ENCODE measurements at regions not wholly inside any gene's neighbourhood (a gene's known extent, or its start where the extent isn't known, plus 50 kb on each side); places are given as distances from the start of the nearest gene placed in this dataset.

DNA sequence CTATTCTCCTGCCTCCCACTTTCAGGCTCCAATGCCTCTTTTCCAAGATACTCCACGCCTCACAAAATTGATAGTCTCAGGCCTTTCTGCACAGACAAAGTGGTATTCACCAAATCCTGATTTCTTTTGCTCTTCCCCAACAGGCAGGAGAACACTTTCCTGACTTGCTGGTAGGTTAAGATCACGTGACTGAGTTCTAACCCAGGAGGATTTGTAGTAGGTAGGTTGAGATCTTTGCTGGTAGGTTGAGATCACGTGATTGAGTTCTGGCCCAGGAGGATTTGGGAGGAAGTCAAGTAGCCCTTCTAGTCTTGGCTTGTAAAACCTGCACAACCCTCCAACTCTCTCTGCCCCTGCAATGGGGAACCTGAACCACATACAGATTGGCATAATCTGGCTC lies 741.5 kb downstream of the TYW1 start:
- no peaks in the 10 kb centered on the region for H4K20me1 ChIP-seq (replicated peaks in 1 of 2; ENCODE audit: control insufficient read depth in 1 of 2, insufficient read depth in 2 of 2, low read length in 2 of 2)
- H3K23me2 ChIP-seq (ENCODE audit: low read depth, low read length) = no peaks in the 10 kb centered on the region
- no peak overlapping the region for H3K9ac ChIP-seq (replicated peaks in 1 of 4; ENCODE audit: extremely low read depth in 1 of 4, low read depth in 3 of 4, low read length in 3 of 4)
- ChIA-PET POLR2A (ENCODE audit: partially characterized antibody) (no interaction called here), CTCF (ENCODE audit: partially characterized antibody) (no interaction called here)
- no peaks in the 10 kb centered on the region for H3K4me1 ChIP-seq (replicated peaks in 1 of 4; ENCODE audit: control insufficient read depth in 3 of 4, insufficient read depth in 4 of 4, low read length in 3 of 4)
- no peak overlapping the region for H2BK12ac ChIP-seq (ENCODE audit: low read depth, low read length)
- H2BK20ac ChIP-seq (ENCODE audit: low read length) = no peak overlapping the region
- no peak overlapping the region for H3K4me3 ChIP-seq (ENCODE audit: extremely low read depth in 1 of 4, insufficient read depth in 2 of 4, low read depth in 3 of 4, low read length in 4 of 4)
- FAIRE-seq (no peak), DNase-seq (ENCODE audit: low read depth in 1 of 2, low spot score in 2 of 2) (no peak)
- H4K8ac ChIP-seq (ENCODE audit: extremely low read depth, insufficient read depth, low read length) = no peak overlapping the region
- no peak overlapping the region for H2BK15ac ChIP-seq (ENCODE audit: low read length)
- H3K4ac ChIP-seq (replicated peaks; ENCODE audit: insufficient read length, low read depth, low read length) = no peak overlapping the region
- TF ChIP-seq KDM5A (IDR thresholded peaks at IDR 0.05; ENCODE audit: low read length) = no peak
- TF ChIP-seq CEBPB (IDR thresholded peaks at IDR 0.05; ENCODE audit: low read depth, low read length) = no peak
- no peak for TF ChIP-seq CBX8 (IDR thresholded peaks at IDR 0.05; ENCODE audit: borderline replicate concordance, low read depth, low read length)
- no peak for TF ChIP-seq BACH1 (IDR thresholded peaks at IDR 0.05; ENCODE audit: low read length)
- TF ChIP-seq, protein P1, sequence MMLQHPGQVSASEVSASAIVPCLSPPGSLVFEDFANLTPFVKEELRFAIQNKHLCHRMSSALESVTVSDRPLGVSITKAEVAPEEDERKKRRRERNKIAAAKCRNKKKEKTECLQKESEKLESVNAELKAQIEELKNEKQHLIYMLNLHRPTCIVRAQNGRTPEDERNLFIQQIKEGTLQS (IDR thresholded peaks at IDR 0.05; ENCODE audit: insufficient read depth, low read depth, low read length) = no peak
- TF ChIP-seq ASH2L (IDR thresholded peaks at IDR 0.05; ENCODE audit: low read length) = no peak
- no peak for TF ChIP-seq POLR2AphosphoS5 (IDR thresholded peaks at IDR 0.05; ENCODE audit: low read depth, low read length)
- TF ChIP-seq SAP30 (IDR thresholded peaks at IDR 0.05; ENCODE audit: insufficient read depth, insufficient replicate concordance, low read length) = no peak
- no peak for TF ChIP-seq TAF1 (IDR thresholded peaks at IDR 0.05; ENCODE audit: low read depth, low read length)
- TF ChIP-seq TCF12 (IDR thresholded peaks at IDR 0.05; ENCODE audit: low read depth, low read length) = no peak
- TF ChIP-seq RXRA (IDR thresholded peaks at IDR 0.05; ENCODE audit: insufficient read depth, low read depth, low read length) = no peak
- no peak for TF ChIP-seq SP4 (IDR thresholded peaks at IDR 0.05; ENCODE audit: low read length)
- no peak for TF ChIP-seq SUZ12 (IDR thresholded peaks at IDR 0.05; ENCODE audit: low read length)
- TF ChIP-seq, protein P2, sequence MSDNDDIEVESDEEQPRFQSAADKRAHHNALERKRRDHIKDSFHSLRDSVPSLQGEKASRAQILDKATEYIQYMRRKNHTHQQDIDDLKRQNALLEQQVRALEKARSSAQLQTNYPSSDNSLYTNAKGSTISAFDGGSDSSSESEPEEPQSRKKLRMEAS (IDR thresholded peaks at IDR 0.05) = no peak
- no peaks in the 10 kb centered on the region for H3K36me3 ChIP-seq (ENCODE audit: control insufficient read depth in 2 of 4, insufficient read depth in 4 of 4, low read length in 3 of 4)
- no peak overlapping the region for H3K18ac ChIP-seq (ENCODE audit: extremely low read depth, low read length)
- no peak overlapping the region for H3K4me2 ChIP-seq (ENCODE audit: insufficient read depth in 1 of 2, low read depth in 2 of 2, low read length in 2 of 2)
- no peaks in the 10 kb centered on the region for H3K27me3 ChIP-seq (replicated peaks in 1 of 4; ENCODE audit: control insufficient read depth in 3 of 4, extremely low read depth in 1 of 4, insufficient read depth in 3 of 4, low read length in 3 of 4)
- no peak overlapping the region for H3K23ac ChIP-seq (ENCODE audit: insufficient read length)
- H2AK5ac ChIP-seq (ENCODE audit: low read depth, low read length) = no peak overlapping the region
- WGBS, 2 experiments (ENCODE audit: extremely low coverage in 1 of 2, insufficient coverage in 1 of 2, insufficient read length in 1 of 2, insufficient replicate concordance in 2 of 2, low coverage in 1 of 2, low lambda C conversion rate in 2 of 2, missing lambda C conversion rate in 1 of 2) = 79% methylated on average over 3 of the region's 3 CpGs; no CpG with 5 or more reads in 1 of the 2 experiments
- no peak overlapping the region for H2AFZ ChIP-seq (ENCODE audit: low read length)
- H3K27ac ChIP-seq (ENCODE audit: low read depth, low read length) = no peak overlapping the region
- no peak overlapping the region for H4K91ac ChIP-seq (replicated peaks; ENCODE audit: insufficient read length, low read length)
- peaks cover 0 to 2% of the 10 kb centered on the region in 2 experiments; a peak in 1 of 4 replicates for H3K9me3 ChIP-seq (ENCODE audit: insufficient read depth in 2 of 2, low read depth in 1 of 2, low read length in 1 of 2)
- H3K56ac ChIP-seq (replicated peaks; ENCODE audit: insufficient read length, low read depth, low read length) = no peak overlapping the region
- no peak overlapping the region for H2BK5ac ChIP-seq (ENCODE audit: low read depth, low read length)
- H3K79me1 ChIP-seq (ENCODE audit: low read depth, low read length) = no peaks in the 10 kb centered on the region
- H2BK120ac ChIP-seq (replicated peaks; ENCODE audit: low read depth, low read length) = no peak overlapping the region
- no peak overlapping the region for H3K14ac ChIP-seq (ENCODE audit: insufficient read length)
- H4K5ac ChIP-seq (ENCODE audit: insufficient read length, low read depth, low read length) = no peak overlapping the region
- H3K79me2 ChIP-seq (ENCODE audit: control insufficient read depth in 1 of 2, insufficient read depth in 2 of 2, low read length in 2 of 2) = no peaks in the 10 kb centered on the region

All from H1 (cell line).